GM23338 (cell line): ENCODE measurements at regions not wholly inside any gene's neighbourhood (a gene's known extent, or its start where the extent isn't known, plus 50 kb on each side); places are given as distances from the start of the nearest gene placed in this dataset.

Source experiments
- CREB1 ChIP-seq: fragments of 250-450 bp; sonication (Bioruptor Pico); IDR thresholded peaks from 2 replicates; pipeline ENCODE4 v1.5.0; 2020; ENCODE audit warnings: low read depth, mild to moderate bottlenecking, moderate library complexity
- EZH2 ChIP-seq: fragments of 200-600 bp; sonication (generic); IDR thresholded peaks from one replicate; pipeline ENCODE4 v1.8.0; 2017; ENCODE audit warnings: antibody characterized with exemption, mild to moderate bottlenecking, low read depth; ENCODE audit not compliant: unreplicated experiment
- JUNB ChIP-seq: IDR thresholded peaks from one replicate; pipeline ENCODE4 v1.6.1; 2016; ENCODE audit warnings: antibody characterized with exemption; ENCODE audit not compliant: unreplicated experiment
- POLR2AphosphoS5 ChIP-seq: IDR thresholded peaks from 2 replicates; pipeline ENCODE4 v1.6.1; 2016; ENCODE audit warnings: antibody characterized with exemption, low read depth
- ZNF331 ChIP-seq: fragments of 250-450 bp; sonication (Bioruptor Pico); IDR thresholded peaks from 2 replicates; pipeline ENCODE4 v1.5.0; 2020; ENCODE audit warnings: low read depth, mild to moderate bottlenecking, moderate library complexity
- TF ChIP-seq, protein P1 (sequence below), 2 experiments: fragments of 200-600 bp in 1 of 2; sonication (generic) in 1 of 2; conservative IDR thresholded peaks; 2 replicates each; pipeline versions ENCODE4 v1.5.1 to v1.6.1; 2016 to 2017; ENCODE audit warnings: antibody characterized with exemption in 2 of 2, low read depth in 2 of 2, mild to moderate bottlenecking in 2 of 2, moderate library complexity in 1 of 2
- TF ChIP-seq, protein P2 (sequence below): IDR thresholded peaks from one replicate; pipeline ENCODE4 v1.6.1; 2018; ENCODE audit warnings: antibody characterized with exemption; ENCODE audit not compliant: unreplicated experiment
- TF ChIP-seq, protein P3 (sequence below): IDR thresholded peaks from 2 replicates; pipeline ENCODE4 v1.6.1; 2016; ENCODE audit warnings: antibody characterized with exemption

DNA sequence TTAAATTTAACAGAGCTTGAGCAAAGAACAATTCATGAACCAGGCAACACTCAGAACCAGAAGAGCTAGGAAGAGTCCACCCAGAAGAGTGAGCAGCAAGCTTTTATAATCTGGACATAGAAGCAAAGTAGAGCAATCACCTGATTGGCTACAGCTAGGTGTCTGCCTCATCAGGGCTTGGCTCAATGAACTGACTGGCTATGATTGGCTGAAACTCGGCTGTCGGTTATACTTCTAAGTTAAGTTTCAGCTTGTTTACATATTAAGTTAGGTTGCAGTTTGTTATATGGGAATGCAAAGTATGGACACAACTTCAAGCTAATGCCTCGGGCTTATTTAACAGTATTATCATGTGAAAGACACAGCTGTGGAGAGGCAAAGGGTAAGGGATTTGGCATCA is 63.2 kb upstream of the NABP1 start:
- TF ChIP-seq CREB1, result no peak
- no peak for TF ChIP-seq JUNB
- TF ChIP-seq, protein P1, sequence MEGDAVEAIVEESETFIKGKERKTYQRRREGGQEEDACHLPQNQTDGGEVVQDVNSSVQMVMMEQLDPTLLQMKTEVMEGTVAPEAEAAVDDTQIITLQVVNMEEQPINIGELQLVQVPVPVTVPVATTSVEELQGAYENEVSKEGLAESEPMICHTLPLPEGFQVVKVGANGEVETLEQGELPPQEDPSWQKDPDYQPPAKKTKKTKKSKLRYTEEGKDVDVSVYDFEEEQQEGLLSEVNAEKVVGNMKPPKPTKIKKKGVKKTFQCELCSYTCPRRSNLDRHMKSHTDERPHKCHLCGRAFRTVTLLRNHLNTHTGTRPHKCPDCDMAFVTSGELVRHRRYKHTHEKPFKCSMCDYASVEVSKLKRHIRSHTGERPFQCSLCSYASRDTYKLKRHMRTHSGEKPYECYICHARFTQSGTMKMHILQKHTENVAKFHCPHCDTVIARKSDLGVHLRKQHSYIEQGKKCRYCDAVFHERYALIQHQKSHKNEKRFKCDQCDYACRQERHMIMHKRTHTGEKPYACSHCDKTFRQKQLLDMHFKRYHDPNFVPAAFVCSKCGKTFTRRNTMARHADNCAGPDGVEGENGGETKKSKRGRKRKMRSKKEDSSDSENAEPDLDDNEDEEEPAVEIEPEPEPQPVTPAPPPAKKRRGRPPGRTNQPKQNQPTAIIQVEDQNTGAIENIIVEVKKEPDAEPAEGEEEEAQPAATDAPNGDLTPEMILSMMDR (conservative IDR thresholded peaks at IDR 0.05; ENCODE audit: low read depth in 2 of 2), result no peak
- no peak for TF ChIP-seq POLR2AphosphoS5
- TF ChIP-seq, protein P2, sequence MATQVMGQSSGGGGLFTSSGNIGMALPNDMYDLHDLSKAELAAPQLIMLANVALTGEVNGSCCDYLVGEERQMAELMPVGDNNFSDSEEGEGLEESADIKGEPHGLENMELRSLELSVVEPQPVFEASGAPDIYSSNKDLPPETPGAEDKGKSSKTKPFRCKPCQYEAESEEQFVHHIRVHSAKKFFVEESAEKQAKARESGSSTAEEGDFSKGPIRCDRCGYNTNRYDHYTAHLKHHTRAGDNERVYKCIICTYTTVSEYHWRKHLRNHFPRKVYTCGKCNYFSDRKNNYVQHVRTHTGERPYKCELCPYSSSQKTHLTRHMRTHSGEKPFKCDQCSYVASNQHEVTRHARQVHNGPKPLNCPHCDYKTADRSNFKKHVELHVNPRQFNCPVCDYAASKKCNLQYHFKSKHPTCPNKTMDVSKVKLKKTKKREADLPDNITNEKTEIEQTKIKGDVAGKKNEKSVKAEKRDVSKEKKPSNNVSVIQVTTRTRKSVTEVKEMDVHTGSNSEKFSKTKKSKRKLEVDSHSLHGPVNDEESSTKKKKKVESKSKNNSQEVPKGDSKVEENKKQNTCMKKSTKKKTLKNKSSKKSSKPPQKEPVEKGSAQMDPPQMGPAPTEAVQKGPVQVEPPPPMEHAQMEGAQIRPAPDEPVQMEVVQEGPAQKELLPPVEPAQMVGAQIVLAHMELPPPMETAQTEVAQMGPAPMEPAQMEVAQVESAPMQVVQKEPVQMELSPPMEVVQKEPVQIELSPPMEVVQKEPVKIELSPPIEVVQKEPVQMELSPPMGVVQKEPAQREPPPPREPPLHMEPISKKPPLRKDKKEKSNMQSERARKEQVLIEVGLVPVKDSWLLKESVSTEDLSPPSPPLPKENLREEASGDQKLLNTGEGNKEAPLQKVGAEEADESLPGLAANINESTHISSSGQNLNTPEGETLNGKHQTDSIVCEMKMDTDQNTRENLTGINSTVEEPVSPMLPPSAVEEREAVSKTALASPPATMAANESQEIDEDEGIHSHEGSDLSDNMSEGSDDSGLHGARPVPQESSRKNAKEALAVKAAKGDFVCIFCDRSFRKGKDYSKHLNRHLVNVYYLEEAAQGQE, result no peak
- TF ChIP-seq EZH2, result no peak
- no peak for TF ChIP-seq ZNF331 (CRISPR knock-in tag)
- TF ChIP-seq, protein P3, sequence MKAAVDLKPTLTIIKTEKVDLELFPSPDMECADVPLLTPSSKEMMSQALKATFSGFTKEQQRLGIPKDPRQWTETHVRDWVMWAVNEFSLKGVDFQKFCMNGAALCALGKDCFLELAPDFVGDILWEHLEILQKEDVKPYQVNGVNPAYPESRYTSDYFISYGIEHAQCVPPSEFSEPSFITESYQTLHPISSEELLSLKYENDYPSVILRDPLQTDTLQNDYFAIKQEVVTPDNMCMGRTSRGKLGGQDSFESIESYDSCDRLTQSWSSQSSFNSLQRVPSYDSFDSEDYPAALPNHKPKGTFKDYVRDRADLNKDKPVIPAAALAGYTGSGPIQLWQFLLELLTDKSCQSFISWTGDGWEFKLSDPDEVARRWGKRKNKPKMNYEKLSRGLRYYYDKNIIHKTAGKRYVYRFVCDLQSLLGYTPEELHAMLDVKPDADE, result no peak
